GM19438 (cell line): ENCODE measurements at regions not wholly inside any gene's neighbourhood (a gene's known extent, or its start where the extent isn't known, plus 50 kb on each side); places are given as distances from the start of the nearest gene placed in this dataset.

Source experiments
- ATAC-seq: cut with Tn5 transposase; IDR thresholded peaks from one replicate; pipeline ENCODE4 v1.9.1; 2021; ENCODE audit warnings: low read depth; ENCODE audit not compliant: unreplicated experiment

- ATAC-seq, result no peak
These were observed 638.7 kb upstream of the SETBP1 start for GRCh38 chr18:44041961-44042360.

GRCh38 chr18:44046376-44046975 is 634.2 kb upstream of the SETBP1 start:
- no peak for ATAC-seq

GRCh38 chr18:44047585-44047984 is 633.1 kb upstream of the SETBP1 start:
- no peak for ATAC-seq

GRCh38 chr18:44048435-44048834 is 632.3 kb upstream of the SETBP1 start:
- no peak for ATAC-seq

- no peak for ATAC-seq
These were observed 631.8 kb upstream of the SETBP1 start for GRCh38 chr18:44048846-44049245.

- ATAC-seq, result no peak
These were observed 629.7 kb upstream of the SETBP1 start for GRCh38 chr18:44051026-44051425.

- ATAC-seq, result no peak
These were observed 626.2 kb upstream of the SETBP1 start for GRCh38 chr18:44054514-44054913.

- ATAC-seq, result no peak
These were observed 620.5 kb upstream of the SETBP1 start for GRCh38 chr18:44060197-44060596.

GRCh38 chr18:44061438-44061837 is 619.2 kb upstream of the SETBP1 start:
- no peak for ATAC-seq

GRCh38 chr18:44062345-44062744 is 618.3 kb upstream of the SETBP1 start:
- no peak for ATAC-seq

GRCh38 chr18:44065206-44065605 is 615.5 kb upstream of the SETBP1 start:
- ATAC-seq, result no peak

GRCh38 chr18:44066541-44066940 is 614.1 kb upstream of the SETBP1 start:
- ATAC-seq, result no peak

GRCh38 chr18:44067186-44067585 is 613.5 kb upstream of the SETBP1 start:
- no peak for ATAC-seq

GRCh38 chr18:44075038-44075437 is 605.6 kb upstream of the SETBP1 start:
- ATAC-seq, result no peak

GRCh38 chr18:44079606-44080005 is 601.1 kb upstream of the SETBP1 start:
- no peak for ATAC-seq

- no peak for ATAC-seq
These were observed 600.6 kb upstream of the SETBP1 start for GRCh38 chr18:44080054-44080453.

- no peak for ATAC-seq
These were observed 591.0 kb upstream of the SETBP1 start for GRCh38 chr18:44089732-44090131.

GRCh38 chr18:44090453-44090852 is 590.2 kb upstream of the SETBP1 start:
- no peak for ATAC-seq

- no peak for ATAC-seq
These were observed 587.4 kb upstream of the SETBP1 start for GRCh38 chr18:44093253-44093652.

- ATAC-seq, result no peak
These were observed 584.7 kb upstream of the SETBP1 start for GRCh38 chr18:44096016-44096415.

- no peak for ATAC-seq
These were observed 582.1 kb upstream of the SETBP1 start for GRCh38 chr18:44098551-44099098.

GRCh38 chr18:44107187-44107586 is 573.5 kb upstream of the SETBP1 start:
- no peak for ATAC-seq

- ATAC-seq, result no peak
These were observed 569.4 kb upstream of the SETBP1 start for GRCh38 chr18:44111337-44111736.
